HCT116 (cell line): ENCODE measurements at regions not wholly inside any gene's neighbourhood (a gene's known extent, or its start where the extent isn't known, plus 50 kb on each side); places are given as distances from the start of the nearest gene placed in this dataset.
A peak's percentile ranks its signal among the peaks of the same experiment; 100 is the strongest.

Source experiments
- ATAC-seq: fragments of 200-7000 bp; cut with Tn5 transposase; 2 replicates; pipeline ENCODE4 v1.9.1; 2020; ENCODE audit warnings: mild to moderate bottlenecking, moderate library complexity
- BruUV-seq: library from RNA; stranded (reverse); fragments of 400-500 nt; replicated peaks from 2 replicates; lab custom pipeline; 2021; lab: Mats Ljungman, UMichigan
- CTCF ChIA-PET: fragments of 300-600 bp; sonication (Branson Sonifier 250); formaldehyde crosslinking; loops from one replicate; lab custom pipeline; 2021; ENCODE audit warnings: antibody characterized with exemption; lab: Charles Lee
- POLR2A ChIA-PET: fragments of 300-600, 350-600 bp; sonication (Branson Sonifier 250); formaldehyde crosslinking; loops from one replicate; lab custom pipeline; 2021; ENCODE audit warnings: antibody characterized with exemption; lab: Charles Lee
- RAD21 ChIA-PET, 2 experiments: fragments of 300-600 bp; sonication (Branson Sonifier 250); formaldehyde crosslinking; loops; one replicate each; lab custom pipeline; 2023; ENCODE audit warnings: low total read pairs in 2 of 2; ENCODE audit not compliant: uncharacterized antibody in 2 of 2, unreplicated experiment in 2 of 2, low non-redundant PET in 1 of 2; lab: Charles Lee
- DNase-seq: peaks from one replicate; pipeline ENCODE4 v3.0.0-alpha.2; 2010; ENCODE audit warnings: low read depth, low spot score
- H2AFZ ChIP-seq: fragments of 200-600 bp; shearing (Covaris generic), sonication (generic); 2 replicates; pipeline ENCODE4 v1.6.1; 2017; ENCODE audit warnings: low read depth, mixed run types, mixed read lengths, antibody characterized with exemption, low read length; ENCODE audit not compliant: poor library complexity, severe bottlenecking
- H3K27ac ChIP-seq: 2 replicates; pipeline ENCODE4 v1.5.1; 2012; ENCODE audit warnings: low read depth, low read length
- H3K27me3 ChIP-seq: fragments of 200-600 bp; sonication (generic); 2 replicates; pipeline ENCODE4 v1.6.1; 2016; ENCODE audit warnings: mixed run types, low read length, mixed read lengths; ENCODE audit not compliant: insufficient read depth
- H3K36me3 ChIP-seq, 2 experiments: fragments of 200-500 bp in 1 of 2; fragments of 200-600 bp in 1 of 2; sonication (Bioruptor generic) in 1 of 2; sonication (generic) in 1 of 2; 2 replicates each; pipeline versions ENCODE4 v1.5.1 to v1.6.1; 2014 to 2016; ENCODE audit warnings: low read length in 2 of 2, inconsistent platforms in 1 of 2, mixed read lengths in 1 of 2, mixed run types in 1 of 2; ENCODE audit not compliant: insufficient read depth in 2 of 2, control insufficient read depth in 1 of 2
- H3K4me1 ChIP-seq, 2 experiments: fragments of 200-600 bp in 1 of 2; sonication (generic) in 1 of 2; 2 replicates each; pipeline versions ENCODE4 v1.5.1 to v1.6.1; 2012 to 2017; ENCODE audit warnings: low read length in 2 of 2, inconsistent platforms in 1 of 2, mild to moderate bottlenecking in 1 of 2, mixed read lengths in 1 of 2, mixed run types in 1 of 2, moderate library complexity in 1 of 2; ENCODE audit not compliant: insufficient read depth in 2 of 2, control insufficient read depth in 1 of 2
- H3K4me2 ChIP-seq: fragments of 200-600 bp; sonication (generic); 2 replicates; pipeline ENCODE4 v1.6.1; 2017; ENCODE audit warnings: mixed run types, low read length, mixed read lengths
- H3K4me3 ChIP-seq, 2 experiments: fragments of 200-600 bp in 1 of 2; sonication (generic) in 1 of 2; replicated peaks in 1 of 2; 2 replicates each; pipeline ENCODE4 v1.5.1; 2011 to 2016; ENCODE audit warnings: low read length in 2 of 2, control low read depth in 1 of 2, low read depth in 1 of 2, mild to moderate bottlenecking in 1 of 2, mixed read lengths in 1 of 2, mixed run types in 1 of 2
- H3K79me2 ChIP-seq: fragments of 200-600 bp; sonication (generic); 2 replicates; pipeline ENCODE4 v1.6.1; 2017; ENCODE audit warnings: mild to moderate bottlenecking, mixed run types, low read length, moderate library complexity, mixed read lengths; ENCODE audit not compliant: insufficient read depth
- H3K9ac ChIP-seq: fragments of 200-600 bp; sonication (generic); 2 replicates; pipeline ENCODE4 v1.6.1; 2016; ENCODE audit warnings: low read length, mixed read lengths
- H3K9me2 ChIP-seq: fragments of 200-600 bp; sonication (generic), shearing (Covaris generic); 2 replicates; pipeline ENCODE4 v1.6.1; 2017; ENCODE audit warnings: mixed run types, mild to moderate bottlenecking, moderate library complexity; ENCODE audit not compliant: insufficient read depth
- H3K9me3 ChIP-seq, 2 experiments: fragments of 200-500 bp in 1 of 2; fragments of 200-600 bp in 1 of 2; sonication (Bioruptor generic) in 1 of 2; sonication (generic) in 1 of 2; 2 replicates each; pipeline ENCODE4 v1.6.1; 2014 to 2017; ENCODE audit warnings: low read length in 2 of 2, mixed read lengths in 2 of 2, inconsistent platforms in 1 of 2, low read depth in 1 of 2, mild to moderate bottlenecking in 1 of 2, mixed run types in 1 of 2, moderate library complexity in 1 of 2; ENCODE audit not compliant: control insufficient read depth in 1 of 2, insufficient read depth in 1 of 2
- H4K20me1 ChIP-seq: fragments of 200-600 bp; sonication (generic), shearing (Covaris generic); 2 replicates; pipeline ENCODE4 v1.6.1; 2017; ENCODE audit warnings: mixed run types, mild to moderate bottlenecking, moderate library complexity; ENCODE audit not compliant: insufficient read depth
- CBX3 ChIP-seq: IDR thresholded peaks from 2 replicates; pipeline ENCODE4 v1.6.1; 2012; ENCODE audit warnings: low read depth
- CEBPB ChIP-seq: IDR thresholded peaks from 2 replicates; pipeline ENCODE4 v1.6.1; 2012; ENCODE audit warnings: low read depth
- EZH2 ChIP-seq: fragments of 200-600 bp; sonication (generic); IDR thresholded peaks from 2 replicates; pipeline ENCODE4 v1.6.1; 2017; ENCODE audit warnings: antibody characterized with exemption, mixed run types
- EZH2phosphoT487 ChIP-seq: fragments of 200-600 bp; IDR thresholded peaks from 2 replicates; pipeline ENCODE4 v1.6.1; 2018; ENCODE audit warnings: antibody characterized with exemption, borderline replicate concordance
- POLR2A ChIP-seq: IDR thresholded peaks from 2 replicates; pipeline ENCODE4 v1.7.0; 2011; ENCODE audit warnings: borderline replicate concordance; ENCODE audit not compliant: insufficient read depth, insufficient read length; ENCODE audit errors: extremely low read depth
- RAD21 ChIP-seq: IDR thresholded peaks from 2 replicates; pipeline ENCODE4 v1.6.1; 2012; ENCODE audit warnings: low read depth, mild to moderate bottlenecking
- REST ChIP-seq: IDR thresholded peaks from 2 replicates; pipeline ENCODE4 v1.6.1; 2012; ENCODE audit warnings: low read depth
- SP1 ChIP-seq: IDR thresholded peaks from 2 replicates; pipeline ENCODE4 v1.6.1; 2012; ENCODE audit warnings: low read depth
- TCF7L2 ChIP-seq: IDR thresholded peaks from 2 replicates; pipeline ENCODE4 v1.7.0; 2011; ENCODE audit warnings: borderline replicate concordance, inconsistent platforms; ENCODE audit not compliant: insufficient read depth, insufficient read length; ENCODE audit errors: extremely low read depth
- YY1 ChIP-seq: IDR thresholded peaks from 2 replicates; pipeline ENCODE4 v1.6.1; 2011; ENCODE audit warnings: low read length, low read depth, moderate library complexity, mild to moderate bottlenecking; ENCODE audit not compliant: insufficient replicate concordance; ENCODE audit errors: extremely low read depth
- ZFX ChIP-seq: fragments of 450-650 bp; IDR thresholded peaks from 2 replicates; pipeline ENCODE4 v1.6.1; 2017
- ZNF274 ChIP-seq: fragments of 200-500 bp; sonication (Bioruptor generic); IDR thresholded peaks from 2 replicates; pipeline ENCODE4 v1.6.1; 2014; ENCODE audit warnings: mild to moderate bottlenecking, low read depth, low read length, inconsistent platforms
- intact Hi-C: fragments of 100-400 bp; cut with micrococcal nuclease; formaldehyde crosslinking; loops from 2 replicates; pipeline ENCODE4 v1.10.0; 2022
- TF ChIP-seq, protein P1 (sequence below): IDR thresholded peaks from 2 replicates; pipeline ENCODE4 v1.6.1; 2012
- TF ChIP-seq, protein P2 (sequence below), 3 experiments: fragments of 200-600 bp in 1 of 3; sonication (generic) in 1 of 3; IDR thresholded peaks in 2 of 3; conservative IDR thresholded peaks in 1 of 3; 2 replicates each; pipeline ENCODE4 v1.5.1; 2012 to 2017; ENCODE audit warnings: low read depth in 2 of 3, low read length in 2 of 3, antibody characterized with exemption in 1 of 3, borderline replicate concordance in 1 of 3, control low read depth in 1 of 3, mild to moderate bottlenecking in 1 of 3, mixed read lengths in 1 of 3, mixed run types in 1 of 3, moderate library complexity in 1 of 3; ENCODE audit not compliant: insufficient read depth in 1 of 3
- TF ChIP-seq, protein P3 (sequence below): IDR thresholded peaks from 2 replicates; pipeline ENCODE4 v1.6.1; 2011; ENCODE audit warnings: mild to moderate bottlenecking, low read length, moderate library complexity; ENCODE audit not compliant: insufficient replicate concordance; ENCODE audit errors: extremely low read depth

- peaks cover 26 to 27% of the 10 kb centered on the region in 2 experiments; a peak in 3 of 4 replicates for H3K4me1 ChIP-seq
- no peaks in the 10 kb centered on the region for H4K20me1 ChIP-seq
- no peaks in the 10 kb centered on the region for H3K79me2 ChIP-seq
- no peaks in the 10 kb centered on the region for H3K9me3 ChIP-seq
- TF ChIP-seq CEBPB (no peak), POLR2A (no peak), SP1 (no peak), ZFX (no peak), TCF7L2 (no peak), RAD21 (no peak), YY1 (no peak), EZH2 (no peak), ZNF274 (no peak), CBX3 (no peak), EZH2phosphoT487 (no peak), REST (no peak)
- TF ChIP-seq, protein P1, sequence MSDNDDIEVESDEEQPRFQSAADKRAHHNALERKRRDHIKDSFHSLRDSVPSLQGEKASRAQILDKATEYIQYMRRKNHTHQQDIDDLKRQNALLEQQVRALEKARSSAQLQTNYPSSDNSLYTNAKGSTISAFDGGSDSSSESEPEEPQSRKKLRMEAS, result no peak
- TF ChIP-seq, protein P2, sequence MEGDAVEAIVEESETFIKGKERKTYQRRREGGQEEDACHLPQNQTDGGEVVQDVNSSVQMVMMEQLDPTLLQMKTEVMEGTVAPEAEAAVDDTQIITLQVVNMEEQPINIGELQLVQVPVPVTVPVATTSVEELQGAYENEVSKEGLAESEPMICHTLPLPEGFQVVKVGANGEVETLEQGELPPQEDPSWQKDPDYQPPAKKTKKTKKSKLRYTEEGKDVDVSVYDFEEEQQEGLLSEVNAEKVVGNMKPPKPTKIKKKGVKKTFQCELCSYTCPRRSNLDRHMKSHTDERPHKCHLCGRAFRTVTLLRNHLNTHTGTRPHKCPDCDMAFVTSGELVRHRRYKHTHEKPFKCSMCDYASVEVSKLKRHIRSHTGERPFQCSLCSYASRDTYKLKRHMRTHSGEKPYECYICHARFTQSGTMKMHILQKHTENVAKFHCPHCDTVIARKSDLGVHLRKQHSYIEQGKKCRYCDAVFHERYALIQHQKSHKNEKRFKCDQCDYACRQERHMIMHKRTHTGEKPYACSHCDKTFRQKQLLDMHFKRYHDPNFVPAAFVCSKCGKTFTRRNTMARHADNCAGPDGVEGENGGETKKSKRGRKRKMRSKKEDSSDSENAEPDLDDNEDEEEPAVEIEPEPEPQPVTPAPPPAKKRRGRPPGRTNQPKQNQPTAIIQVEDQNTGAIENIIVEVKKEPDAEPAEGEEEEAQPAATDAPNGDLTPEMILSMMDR (IDR thresholded peaks at IDR 0.05 in 2 of 3, conservative IDR thresholded peaks at IDR 0.05 in 1 of 3; ENCODE audit: borderline replicate concordance in 1 of 3, insufficient read depth in 1 of 3, low read depth in 2 of 3, low read length in 2 of 3), result no peak
- TF ChIP-seq, protein P3, sequence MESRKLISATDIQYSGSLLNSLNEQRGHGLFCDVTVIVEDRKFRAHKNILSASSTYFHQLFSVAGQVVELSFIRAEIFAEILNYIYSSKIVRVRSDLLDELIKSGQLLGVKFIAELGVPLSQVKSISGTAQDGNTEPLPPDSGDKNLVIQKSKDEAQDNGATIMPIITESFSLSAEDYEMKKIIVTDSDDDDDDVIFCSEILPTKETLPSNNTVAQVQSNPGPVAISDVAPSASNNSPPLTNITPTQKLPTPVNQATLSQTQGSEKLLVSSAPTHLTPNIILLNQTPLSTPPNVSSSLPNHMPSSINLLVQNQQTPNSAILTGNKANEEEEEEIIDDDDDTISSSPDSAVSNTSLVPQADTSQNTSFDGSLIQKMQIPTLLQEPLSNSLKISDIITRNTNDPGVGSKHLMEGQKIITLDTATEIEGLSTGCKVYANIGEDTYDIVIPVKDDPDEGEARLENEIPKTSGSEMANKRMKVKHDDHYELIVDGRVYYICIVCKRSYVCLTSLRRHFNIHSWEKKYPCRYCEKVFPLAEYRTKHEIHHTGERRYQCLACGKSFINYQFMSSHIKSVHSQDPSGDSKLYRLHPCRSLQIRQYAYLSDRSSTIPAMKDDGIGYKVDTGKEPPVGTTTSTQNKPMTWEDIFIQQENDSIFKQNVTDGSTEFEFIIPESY, result no peak
- intact Hi-C loops, result no loop called here
- H3K4me2 ChIP-seq, result no peak overlapping the region
- ATAC-seq (no peak), DNase-seq (no peak)
- no peaks in the 10 kb centered on the region for H3K27me3 ChIP-seq
- H3K36me3 ChIP-seq, result no peaks in the 10 kb centered on the region
- H3K27ac ChIP-seq, result no peak overlapping the region
- no TSS peak for BruUV-seq
- ChIA-PET POLR2A (no interaction called here), RAD21 (no interaction called here), CTCF (interaction anchor here (0.6 kb wide), 1 partner anchor 307 kb away, joined by 3 read pairs; no protein-coding TSS in a partner anchor)
- H2AFZ ChIP-seq, result peak overlapping the region; percentile 32
- no peak overlapping the region for H3K4me3 ChIP-seq
- H3K9me2 ChIP-seq, result no peaks in the 10 kb centered on the region
- H3K9ac ChIP-seq, result no peak overlapping the region
These were observed 54.9 kb upstream of the GRAMD2B start for GRCh38 chr5:126368239-126368812.
